ENCODE measurements at regions not wholly inside any gene's neighbourhood (a gene's known extent, or its start where the extent isn't known, plus 50 kb on each side); places are given as distances from the start of the nearest gene placed in this dataset.

DNA sequence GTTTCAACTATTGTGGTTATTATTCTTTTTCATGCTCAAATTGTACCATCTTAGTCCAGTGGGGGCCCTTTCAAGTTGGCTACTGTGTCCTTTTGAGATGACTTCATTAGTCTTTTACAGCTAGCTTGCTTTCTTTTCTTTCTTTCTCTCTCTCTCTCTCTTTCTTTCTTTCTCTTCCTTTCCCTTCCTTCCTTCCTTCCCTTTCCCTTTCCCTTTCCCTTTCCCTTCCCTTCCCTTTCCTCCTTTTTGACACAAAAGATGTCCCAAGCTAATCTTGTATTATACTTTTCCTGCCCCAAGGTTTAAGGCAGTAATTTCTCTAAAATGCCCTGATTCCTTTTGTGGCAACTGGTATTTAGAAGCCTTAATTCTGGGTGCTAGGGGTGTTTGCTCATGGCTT, 213.0 kb upstream of the TBC1D5 start:
- no peak for TF ChIP-seq TCF12 (IDR thresholded peaks at IDR 0.05)
- no peak for TF ChIP-seq RFX5 (IDR thresholded peaks at IDR 0.05; ENCODE audit: low read length)
- TF ChIP-seq, protein P1, sequence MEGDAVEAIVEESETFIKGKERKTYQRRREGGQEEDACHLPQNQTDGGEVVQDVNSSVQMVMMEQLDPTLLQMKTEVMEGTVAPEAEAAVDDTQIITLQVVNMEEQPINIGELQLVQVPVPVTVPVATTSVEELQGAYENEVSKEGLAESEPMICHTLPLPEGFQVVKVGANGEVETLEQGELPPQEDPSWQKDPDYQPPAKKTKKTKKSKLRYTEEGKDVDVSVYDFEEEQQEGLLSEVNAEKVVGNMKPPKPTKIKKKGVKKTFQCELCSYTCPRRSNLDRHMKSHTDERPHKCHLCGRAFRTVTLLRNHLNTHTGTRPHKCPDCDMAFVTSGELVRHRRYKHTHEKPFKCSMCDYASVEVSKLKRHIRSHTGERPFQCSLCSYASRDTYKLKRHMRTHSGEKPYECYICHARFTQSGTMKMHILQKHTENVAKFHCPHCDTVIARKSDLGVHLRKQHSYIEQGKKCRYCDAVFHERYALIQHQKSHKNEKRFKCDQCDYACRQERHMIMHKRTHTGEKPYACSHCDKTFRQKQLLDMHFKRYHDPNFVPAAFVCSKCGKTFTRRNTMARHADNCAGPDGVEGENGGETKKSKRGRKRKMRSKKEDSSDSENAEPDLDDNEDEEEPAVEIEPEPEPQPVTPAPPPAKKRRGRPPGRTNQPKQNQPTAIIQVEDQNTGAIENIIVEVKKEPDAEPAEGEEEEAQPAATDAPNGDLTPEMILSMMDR (IDR thresholded peaks at IDR 0.05), result no peak
- no peak for TF ChIP-seq FOXJ3 (CRISPR knock-in tag; IDR thresholded peaks at IDR 0.05)
- no peak for TF ChIP-seq MAX (IDR thresholded peaks at IDR 0.05; ENCODE audit: low read depth)
- TF ChIP-seq EZH2phosphoT487 (IDR thresholded peaks at IDR 0.05; ENCODE audit: borderline replicate concordance, low read depth), result no peak

Data from SK-N-SH (cell line).